ENCODE measurements at regions not wholly inside any gene's neighbourhood (a gene's known extent, or its start where the extent isn't known, plus 50 kb on each side); places are given as distances from the start of the nearest gene placed in this dataset.

- TF ChIP-seq POLR2A (IDR thresholded peaks at IDR 0.05) (no peak), CTCF (IDR thresholded peaks at IDR 0.05) (no peak)
Measured at GRCh38 chr4:17020451-17020850, 122.0 kb upstream of the LDB2 start.
